GM23338 (cell line): ENCODE measurements at regions not wholly inside any gene's neighbourhood (a gene's known extent, or its start where the extent isn't known, plus 50 kb on each side); places are given as distances from the start of the nearest gene placed in this dataset.

Source experiments
- ATAC-seq: fragments of 200-7000 bp; cut with Tn5 transposase; 3 replicates; pipeline ENCODE4 v1.9.1; 2020
- DNase-seq: peaks from one replicate; pipeline ENCODE4 v3.0.0-alpha.2; 2015; ENCODE audit warnings: low spot score
- H2AFZ ChIP-seq: fragments of 200-600 bp; sonication (generic); 2 replicates; pipeline ENCODE4 v1.8.0; 2016; ENCODE audit warnings: antibody characterized with exemption, mild to moderate bottlenecking, moderate library complexity
- H3F3A ChIP-seq: fragments of 200-600 bp; sonication (generic); replicated peaks from 2 replicates; pipeline ENCODE4 v1.8.0; 2017; ENCODE audit warnings: antibody characterized with exemption, mixed run types, low read depth
- H3K27ac ChIP-seq: fragments of 200-600 bp; sonication (generic); 2 replicates; pipeline ENCODE4 v1.6.1; 2016; ENCODE audit warnings: low read depth
- H3K27me3 ChIP-seq: fragments of 200-600 bp; sonication (generic); 2 replicates; pipeline ENCODE4 v1.8.0; 2016; ENCODE audit warnings: mild to moderate bottlenecking, mixed run types, moderate library complexity; ENCODE audit not compliant: insufficient read depth
- H3K36me3 ChIP-seq: fragments of 200-600 bp; sonication (generic); 2 replicates; pipeline ENCODE4 v1.8.0; 2016; ENCODE audit warnings: mild to moderate bottlenecking; ENCODE audit not compliant: insufficient read depth
- H3K4me1 ChIP-seq: fragments of 200-600 bp; sonication (generic); 2 replicates; pipeline ENCODE4 v1.8.0; 2016; ENCODE audit warnings: mild to moderate bottlenecking, moderate library complexity; ENCODE audit not compliant: insufficient read depth
- H3K4me2 ChIP-seq: fragments of 200-600 bp; sonication (generic); 2 replicates; pipeline ENCODE4 v1.7.1; 2017; ENCODE audit warnings: mixed run types
- H3K4me3 ChIP-seq: fragments of 200-600 bp; sonication (generic); 2 replicates; pipeline ENCODE4 v1.6.1; 2016; ENCODE audit warnings: mixed run types
- H3K79me2 ChIP-seq: fragments of 200-600 bp; sonication (generic); replicated peaks from 2 replicates; pipeline ENCODE4 v1.8.0; 2017; ENCODE audit warnings: mild to moderate bottlenecking; ENCODE audit not compliant: insufficient read depth
- H3K9me2 ChIP-seq: fragments of 200-600 bp; sonication (generic); 2 replicates; pipeline ENCODE4 v1.8.0; 2017; ENCODE audit not compliant: insufficient read depth
- H4K20me1 ChIP-seq: fragments of 200-600 bp; sonication (generic); replicated peaks from 2 replicates; pipeline ENCODE4 v1.8.0; 2017; ENCODE audit warnings: mild to moderate bottlenecking; ENCODE audit not compliant: insufficient read depth
- H3K27ac Mint-ChIP-seq: 2 replicates; pipeline ENCODE4 v1.8.0; 2020; ENCODE audit warnings: inconsistent platforms, mild to moderate bottlenecking, moderate library complexity, mixed read lengths
- H3K27me3 Mint-ChIP-seq: 3 replicates; pipeline ENCODE4 v1.8.0; 2022; ENCODE audit warnings: low read depth, mild to moderate bottlenecking, moderate library complexity, mixed read lengths, inconsistent platforms; ENCODE audit not compliant: insufficient read depth, poor library complexity
- H3K36me3 Mint-ChIP-seq: 3 replicates; pipeline ENCODE4 v1.8.0; 2021; ENCODE audit warnings: low read depth, mild to moderate bottlenecking, inconsistent platforms, moderate library complexity, mixed read lengths
- H3K4me1 Mint-ChIP-seq: 3 replicates; pipeline ENCODE4 v1.8.0; 2020; ENCODE audit warnings: mild to moderate bottlenecking, inconsistent platforms, mixed read lengths
- H3K4me3 Mint-ChIP-seq: 3 replicates; pipeline ENCODE4 v1.8.0; 2021; ENCODE audit warnings: moderate library complexity, mild to moderate bottlenecking, inconsistent platforms, mixed read lengths
- H3K9me3 Mint-ChIP-seq: 3 replicates; pipeline ENCODE4 v1.8.0; 2020; ENCODE audit warnings: moderate library complexity, mild to moderate bottlenecking, inconsistent platforms, mixed read lengths
- ETS1 ChIP-seq: IDR thresholded peaks from 2 replicates; pipeline ENCODE4 v1.6.1; 2016; ENCODE audit warnings: antibody characterized with exemption
- EZH2 ChIP-seq: fragments of 200-600 bp; sonication (generic); IDR thresholded peaks from one replicate; pipeline ENCODE4 v1.8.0; 2017; ENCODE audit warnings: antibody characterized with exemption, mild to moderate bottlenecking, low read depth; ENCODE audit not compliant: unreplicated experiment
- EZH2phosphoT487 ChIP-seq: fragments of 200-600 bp; sonication (generic); IDR thresholded peaks from one replicate; pipeline ENCODE4 v1.8.1; 2018; ENCODE audit warnings: antibody characterized with exemption; ENCODE audit not compliant: unreplicated experiment
- JUNB ChIP-seq: IDR thresholded peaks from one replicate; pipeline ENCODE4 v1.6.1; 2016; ENCODE audit warnings: antibody characterized with exemption; ENCODE audit not compliant: unreplicated experiment
- NANOG ChIP-seq: IDR thresholded peaks from 2 replicates; pipeline ENCODE4 v1.6.1; 2016; ENCODE audit warnings: antibody characterized with exemption, borderline replicate concordance
- POLR2AphosphoS5 ChIP-seq: IDR thresholded peaks from 2 replicates; pipeline ENCODE4 v1.6.1; 2016; ENCODE audit warnings: antibody characterized with exemption, low read depth
- STAT1 ChIP-seq: IDR thresholded peaks from one replicate; pipeline ENCODE4 v1.6.1; 2016; ENCODE audit warnings: antibody characterized with exemption; ENCODE audit not compliant: unreplicated experiment
- ZNF114 ChIP-seq: fragments of 250-450 bp; sonication (Bioruptor Pico); IDR thresholded peaks from 2 replicates; pipeline ENCODE4 v1.5.0; 2020; ENCODE audit warnings: mild to moderate bottlenecking, moderate library complexity
- ZNF331 ChIP-seq: fragments of 250-450 bp; sonication (Bioruptor Pico); IDR thresholded peaks from 2 replicates; pipeline ENCODE4 v1.5.0; 2020; ENCODE audit warnings: low read depth, mild to moderate bottlenecking, moderate library complexity
- ZNF462 ChIP-seq: fragments of 250-450 bp; sonication (Bioruptor Pico); IDR thresholded peaks from 2 replicates; pipeline ENCODE4 v1.5.0; 2020; ENCODE audit warnings: mild to moderate bottlenecking, moderate library complexity
- TF ChIP-seq, protein P1 (sequence below), 2 experiments: fragments of 200-600 bp in 1 of 2; sonication (generic) in 1 of 2; conservative IDR thresholded peaks; 2 replicates each; pipeline versions ENCODE4 v1.5.1 to v1.6.1; 2016 to 2017; ENCODE audit warnings: antibody characterized with exemption in 2 of 2, low read depth in 2 of 2, mild to moderate bottlenecking in 2 of 2, moderate library complexity in 1 of 2

DNA sequence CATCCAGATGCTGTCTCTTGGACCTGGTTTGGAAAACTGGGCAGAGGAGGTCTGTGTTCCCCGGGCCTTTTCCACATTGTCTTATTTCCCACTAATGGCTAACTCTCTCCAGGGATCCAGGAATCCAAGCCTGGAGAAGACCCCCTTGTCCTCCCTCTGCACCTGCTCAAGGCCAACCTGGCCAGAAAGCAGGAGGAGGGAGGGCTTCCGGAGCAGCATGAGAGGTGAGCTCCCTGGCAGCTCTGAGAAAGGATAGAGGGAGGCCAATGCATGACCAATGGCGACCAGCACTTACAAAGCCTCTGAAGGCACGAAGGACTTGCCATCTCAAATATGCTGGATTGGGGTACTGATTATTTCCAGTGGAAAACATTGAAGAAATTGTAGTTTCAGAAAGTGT lies 445.0 kb upstream of the B3GAT1 start:
- Histone ChIP-seq H3K79me2 (no peaks in the 10 kb centered on the region), H3K4me2 (no peak overlapping the region), H3K27me3 (no peaks in the 10 kb centered on the region), H3K36me3 (no peaks in the 10 kb centered on the region), H3K27ac (no peak overlapping the region), H4K20me1 (no peaks in the 10 kb centered on the region), H2AFZ (no peak overlapping the region), H3F3A (no peaks in the 10 kb centered on the region), H3K4me3 (no peak overlapping the region), H3K9me2 (peaks cover 5% of the 10 kb centered on the region; the same call in 1 of the 2 replicates), H3K4me1 (no peaks in the 10 kb centered on the region)
- Mint-ChIP-seq H3K27me3 (peaks cover 7% of the 10 kb centered on the region), H3K4me3 (no peak overlapping the region), H3K9me3 (no peaks in the 10 kb centered on the region), H3K4me1 (peaks cover 5% of the 10 kb centered on the region; the same call in 2 of the 3 replicates), H3K36me3 (no peaks in the 10 kb centered on the region), H3K27ac (no peak overlapping the region)
- ATAC-seq (no peak), DNase-seq (no peak)
- no peak for TF ChIP-seq ZNF331 (CRISPR knock-in tag)
- TF ChIP-seq EZH2phosphoT487 = no peak
- TF ChIP-seq, protein P1, sequence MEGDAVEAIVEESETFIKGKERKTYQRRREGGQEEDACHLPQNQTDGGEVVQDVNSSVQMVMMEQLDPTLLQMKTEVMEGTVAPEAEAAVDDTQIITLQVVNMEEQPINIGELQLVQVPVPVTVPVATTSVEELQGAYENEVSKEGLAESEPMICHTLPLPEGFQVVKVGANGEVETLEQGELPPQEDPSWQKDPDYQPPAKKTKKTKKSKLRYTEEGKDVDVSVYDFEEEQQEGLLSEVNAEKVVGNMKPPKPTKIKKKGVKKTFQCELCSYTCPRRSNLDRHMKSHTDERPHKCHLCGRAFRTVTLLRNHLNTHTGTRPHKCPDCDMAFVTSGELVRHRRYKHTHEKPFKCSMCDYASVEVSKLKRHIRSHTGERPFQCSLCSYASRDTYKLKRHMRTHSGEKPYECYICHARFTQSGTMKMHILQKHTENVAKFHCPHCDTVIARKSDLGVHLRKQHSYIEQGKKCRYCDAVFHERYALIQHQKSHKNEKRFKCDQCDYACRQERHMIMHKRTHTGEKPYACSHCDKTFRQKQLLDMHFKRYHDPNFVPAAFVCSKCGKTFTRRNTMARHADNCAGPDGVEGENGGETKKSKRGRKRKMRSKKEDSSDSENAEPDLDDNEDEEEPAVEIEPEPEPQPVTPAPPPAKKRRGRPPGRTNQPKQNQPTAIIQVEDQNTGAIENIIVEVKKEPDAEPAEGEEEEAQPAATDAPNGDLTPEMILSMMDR (conservative IDR thresholded peaks at IDR 0.05; ENCODE audit: low read depth in 2 of 2) = no peak
- no peak for TF ChIP-seq ZNF462 (CRISPR knock-in tag)
- no peak for TF ChIP-seq EZH2
- no peak for TF ChIP-seq POLR2AphosphoS5
- no peak for TF ChIP-seq STAT1
- no peak for TF ChIP-seq ETS1
- TF ChIP-seq NANOG = no peak
- no peak for TF ChIP-seq ZNF114 (CRISPR knock-in tag)
- TF ChIP-seq JUNB = no peak
